DOHH2 (cell line): ENCODE measurements at regions not wholly inside any gene's neighbourhood (a gene's known extent, or its start where the extent isn't known, plus 50 kb on each side); places are given as distances from the start of the nearest gene placed in this dataset.

Experiments used
- H3F3A ChIP-seq: fragments of 200-600 bp; sonication (generic), shearing (Covaris generic); 2 replicates; pipeline ENCODE4 v1.6.0; 2016; ENCODE audit warnings: antibody characterized with exemption, mild to moderate bottlenecking; ENCODE audit not compliant: control insufficient read depth, insufficient read depth
- H3K27ac ChIP-seq: fragments of 200-600 bp; sonication (generic); 2 replicates; pipeline ENCODE4 v1.5.1; 2014; ENCODE audit warnings: low read depth, mild to moderate bottlenecking, low read length, moderate library complexity
- H3K27me3 ChIP-seq: fragments of 200-600 bp; sonication (generic); 2 replicates; pipeline ENCODE4 v1.6.1; 2014; ENCODE audit warnings: mild to moderate bottlenecking, low read length, mixed read lengths; ENCODE audit not compliant: control insufficient read depth
- H3K36me3 ChIP-seq: fragments of 200-600 bp; sonication (generic); 2 replicates; pipeline ENCODE4 v1.6.1; 2014; ENCODE audit warnings: mild to moderate bottlenecking, low read length, moderate library complexity, mixed read lengths; ENCODE audit not compliant: control insufficient read depth
- H3K4me1 ChIP-seq: fragments of 200-600 bp; sonication (generic); 2 replicates; pipeline ENCODE4 v1.6.1; 2014; ENCODE audit warnings: mild to moderate bottlenecking, low read length, mixed read lengths; ENCODE audit not compliant: control insufficient read depth
- H3K4me2 ChIP-seq: fragments of 200-600 bp; sonication (generic); 2 replicates; pipeline ENCODE4 v1.6.0; 2014; ENCODE audit warnings: mild to moderate bottlenecking, low read length, moderate library complexity
- H3K4me3 ChIP-seq: fragments of 200-600 bp; sonication (generic); 2 replicates; pipeline ENCODE4 v1.5.1; 2014; ENCODE audit warnings: mild to moderate bottlenecking, low read length, mixed read lengths
- H3K79me2 ChIP-seq: fragments of 200-600 bp; sonication (generic); 2 replicates; pipeline ENCODE4 v1.6.1; 2014; ENCODE audit warnings: mild to moderate bottlenecking, low read length, mixed read lengths; ENCODE audit not compliant: control insufficient read depth
- H3K9me2 ChIP-seq: fragments of 200-600 bp; sonication (generic); replicated peaks from 2 replicates; pipeline ENCODE4 v1.6.1; 2014; ENCODE audit warnings: mild to moderate bottlenecking, low read length, mixed read lengths; ENCODE audit not compliant: control insufficient read depth
- H3K9me3 ChIP-seq: fragments of 200-600 bp; sonication (generic); 2 replicates; pipeline ENCODE4 v1.6.1; 2014; ENCODE audit warnings: antibody characterized with exemption, low read length, mixed read lengths; ENCODE audit not compliant: control insufficient read depth, insufficient read depth
- H4K20me1 ChIP-seq: fragments of 200-600 bp; sonication (generic); 2 replicates; pipeline ENCODE4 v1.6.0; 2014; ENCODE audit warnings: low read depth, mild to moderate bottlenecking, antibody characterized with exemption, low read length, moderate library complexity; ENCODE audit not compliant: control insufficient read depth, insufficient read depth
- EZH2phosphoT487 ChIP-seq: fragments of 200-600 bp; sonication (generic); IDR thresholded peaks from 2 replicates; pipeline ENCODE4 v1.6.1; 2017; ENCODE audit warnings: borderline replicate concordance, mild to moderate bottlenecking, antibody characterized with exemption, low read length, moderate library complexity, mixed read lengths
- TF ChIP-seq, protein P1 (sequence below): fragments of 200-600 bp; sonication (generic); IDR thresholded peaks from one replicate; pipeline ENCODE4 v1.5.1; 2014; ENCODE audit warnings: antibody characterized with exemption, mild to moderate bottlenecking, low read depth, low read length; ENCODE audit not compliant: poor library complexity, severe bottlenecking

DNA sequence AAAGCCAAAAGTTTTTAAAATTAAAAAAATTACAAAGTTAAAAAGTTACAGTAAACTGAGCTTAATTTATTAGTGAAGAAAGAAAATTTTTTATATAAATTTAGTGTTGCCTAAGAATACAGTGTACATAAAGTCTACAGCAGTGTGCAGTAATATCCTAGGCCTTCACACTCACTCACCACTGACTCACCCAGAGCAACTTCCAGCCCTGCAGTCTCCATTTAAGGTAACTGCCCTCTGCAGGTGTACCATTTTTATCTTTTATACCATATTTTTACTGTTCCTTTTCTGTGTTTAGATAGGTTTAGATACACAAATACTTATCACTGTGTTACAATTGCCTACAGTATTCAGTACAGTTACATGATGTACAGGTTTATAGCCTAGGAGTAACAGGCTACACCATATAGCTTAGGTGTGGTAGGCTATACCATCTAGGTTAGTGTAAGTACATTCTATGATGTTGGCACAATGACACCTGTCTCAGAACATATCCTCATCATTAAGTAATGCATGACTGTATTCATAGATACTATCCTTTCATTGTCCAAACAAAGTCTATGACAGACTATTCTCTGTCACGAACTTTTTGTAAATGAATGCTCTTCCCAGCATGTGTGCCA is 78.6 kb upstream of the PBX1 start:
- Histone ChIP-seq H3K27me3 (no peaks in the 10 kb centered on the region), H3K4me2 (no peak overlapping the region), H3K9me2 (no peaks in the 10 kb centered on the region), H3K4me1 (no peaks in the 10 kb centered on the region), H3K4me3 (no peak overlapping the region), H3K27ac (no peak overlapping the region), H4K20me1 (no peaks in the 10 kb centered on the region), H3K36me3 (no peaks in the 10 kb centered on the region), H3K79me2 (no peaks in the 10 kb centered on the region), H3F3A (no peaks in the 10 kb centered on the region), H3K9me3 (no peaks in the 10 kb centered on the region; the same call in 1 of the 2 replicates)
- TF ChIP-seq, protein P1, sequence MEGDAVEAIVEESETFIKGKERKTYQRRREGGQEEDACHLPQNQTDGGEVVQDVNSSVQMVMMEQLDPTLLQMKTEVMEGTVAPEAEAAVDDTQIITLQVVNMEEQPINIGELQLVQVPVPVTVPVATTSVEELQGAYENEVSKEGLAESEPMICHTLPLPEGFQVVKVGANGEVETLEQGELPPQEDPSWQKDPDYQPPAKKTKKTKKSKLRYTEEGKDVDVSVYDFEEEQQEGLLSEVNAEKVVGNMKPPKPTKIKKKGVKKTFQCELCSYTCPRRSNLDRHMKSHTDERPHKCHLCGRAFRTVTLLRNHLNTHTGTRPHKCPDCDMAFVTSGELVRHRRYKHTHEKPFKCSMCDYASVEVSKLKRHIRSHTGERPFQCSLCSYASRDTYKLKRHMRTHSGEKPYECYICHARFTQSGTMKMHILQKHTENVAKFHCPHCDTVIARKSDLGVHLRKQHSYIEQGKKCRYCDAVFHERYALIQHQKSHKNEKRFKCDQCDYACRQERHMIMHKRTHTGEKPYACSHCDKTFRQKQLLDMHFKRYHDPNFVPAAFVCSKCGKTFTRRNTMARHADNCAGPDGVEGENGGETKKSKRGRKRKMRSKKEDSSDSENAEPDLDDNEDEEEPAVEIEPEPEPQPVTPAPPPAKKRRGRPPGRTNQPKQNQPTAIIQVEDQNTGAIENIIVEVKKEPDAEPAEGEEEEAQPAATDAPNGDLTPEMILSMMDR: no peak
- TF ChIP-seq EZH2phosphoT487: no peak

- Histone ChIP-seq H3K79me2 (no peaks in the 10 kb centered on the region), H4K20me1 (no peaks in the 10 kb centered on the region), H3K9me2 (no peaks in the 10 kb centered on the region), H3K36me3 (no peaks in the 10 kb centered on the region), H3K4me3 (no peak overlapping the region), H3K9me3 (no peaks in the 10 kb centered on the region), H3K4me1 (no peaks in the 10 kb centered on the region), H3K27ac (no peak overlapping the region), H3K4me2 (no peak overlapping the region), H3F3A (no peaks in the 10 kb centered on the region), H3K27me3 (no peaks in the 10 kb centered on the region)
- TF ChIP-seq EZH2phosphoT487: no peak
- TF ChIP-seq, protein P1: no peak
These were observed 63.1 kb upstream of the PBX1 start for GRCh38 chr1:164495905-164496304.

GRCh38 chr1:164498792-164499191 is 60.2 kb upstream of the PBX1 start:
- no peaks in the 10 kb centered on the region for H3K9me3 ChIP-seq
- no peaks in the 10 kb centered on the region for H3K4me1 ChIP-seq
- no peaks in the 10 kb centered on the region for H4K20me1 ChIP-seq

More at GRCh38 chr1:164498792-164499191, 60.2 kb upstream of the PBX1 start:
- H3K4me3 ChIP-seq: no peak overlapping the region
- H3F3A ChIP-seq: no peaks in the 10 kb centered on the region
- H3K9me2 ChIP-seq: no peaks in the 10 kb centered on the region
- no peaks in the 10 kb centered on the region for H3K79me2 ChIP-seq
- H3K4me2 ChIP-seq: no peak overlapping the region
- no peak overlapping the region for H3K27ac ChIP-seq
- no peaks in the 10 kb centered on the region for H3K27me3 ChIP-seq
- no peaks in the 10 kb centered on the region for H3K36me3 ChIP-seq
- TF ChIP-seq, protein P1: no peak
- TF ChIP-seq EZH2phosphoT487: no peak
